RPMI7951 (cell line): ENCODE measurements at regions not wholly inside any gene's neighbourhood (a gene's known extent, or its start where the extent isn't known, plus 50 kb on each side); places are given as distances from the start of the nearest gene placed in this dataset.

Experiments used
- DNase-seq: peaks from one replicate; pipeline ENCODE4 v3.0.0-alpha.2; 2012; ENCODE audit warnings: low read depth

- no peak for DNase-seq
These were observed 55.0 kb upstream of the NMNAT3 start for GRCh38 chr3:139732729-139733128.

- DNase-seq = no peak
These were observed 51.5 kb upstream of the NMNAT3 start for GRCh38 chr3:139729300-139729699.

- no peak for DNase-seq
These were observed 50.6 kb upstream of the NMNAT3 start for GRCh38 chr3:139728414-139728813.
